Mucosa of descending colon (tissue), 3 donors: ENCODE measurements at regions not wholly inside any gene's neighbourhood (a gene's known extent, or its start where the extent isn't known, plus 50 kb on each side); places are given as distances from the start of the nearest gene placed in this dataset.

ENCODE experiments used
- ATAC-seq: fragments of 200-7000 bp; cut with Tn5 transposase; one replicate; pipeline ENCODE4 v1.9.1; 2020; ENCODE audit warnings: mild to moderate bottlenecking, moderate library complexity
- DNase-seq, 3 donors: peaks; one replicate each; pipeline ENCODE4 v3.0.0-alpha.2; 2020
- H3K36me3 ChIP-seq: fragments of 200-600 bp; one replicate; pipeline ENCODE4 v1.8.0; 2021; ENCODE audit warnings: low read depth, mild to moderate bottlenecking
- H3K4me1 ChIP-seq: fragments of 200-600 bp; one replicate; pipeline ENCODE4 v1.8.0; 2021; ENCODE audit warnings: low read depth, mild to moderate bottlenecking
- H3K4me3 ChIP-seq: fragments of 200-600 bp; one replicate; pipeline ENCODE4 v1.8.0; 2021; ENCODE audit warnings: mild to moderate bottlenecking
- H3K9me3 ChIP-seq: fragments of 200-600 bp; one replicate; pipeline ENCODE4 v1.8.0; 2021; ENCODE audit warnings: mild to moderate bottlenecking
- intact Hi-C, 2 donors: fragments of 100-400 bp; cut with DNase I in 1 of 2; cut with micrococcal nuclease in 1 of 2; formaldehyde crosslinking; loops; one replicate each; pipeline versions ENCODE4 v1.11.0 to v1.11.1; 2022; cut with DNase I, micrococcal nuclease
- TF ChIP-seq, protein P1 (sequence below): fragments of 200-600 bp; IDR thresholded peaks from one replicate; pipeline ENCODE4 v1.8.0; 2022; ENCODE audit warnings: antibody characterized with exemption, mild to moderate bottlenecking
- donor health status: DM: no; HTN: no; CAD: no; lungs with moderate emphysema.
- donor health status: DM: no; HTN: no; CAD: no.
- donor health status: DM: no; HTN: yes; CAD: no.

DNA sequence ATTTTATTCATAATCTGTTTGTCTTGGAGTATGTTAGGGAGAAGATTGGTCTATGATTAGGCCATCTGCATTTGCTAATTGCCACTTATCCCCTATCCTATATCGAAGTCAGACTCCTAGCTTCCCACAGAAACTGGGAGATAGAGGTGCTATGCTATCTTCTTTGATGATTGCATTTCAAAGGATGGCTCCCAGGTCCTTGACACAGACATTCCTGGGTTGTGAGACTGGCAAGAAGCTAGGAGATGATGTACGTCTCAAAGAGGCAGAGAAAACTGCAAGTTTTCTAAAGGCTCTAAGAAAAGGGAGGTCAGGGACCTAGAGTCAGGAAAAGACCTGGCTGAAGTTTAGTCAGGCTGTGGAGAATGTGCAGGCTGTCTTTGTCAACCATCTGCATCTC lies 1251.9 kb downstream of the PCDH17 start:
- Histone ChIP-seq H3K9me3 (peaks cover 7% of the 10 kb centered on the region), H3K36me3 (no peaks in the 10 kb centered on the region), H3K4me3 (no peak overlapping the region), H3K4me1 (no peaks in the 10 kb centered on the region)
- no peak for DNase-seq
- intact Hi-C loops = no loop called here
- no peak for ATAC-seq
- TF ChIP-seq, protein P1, sequence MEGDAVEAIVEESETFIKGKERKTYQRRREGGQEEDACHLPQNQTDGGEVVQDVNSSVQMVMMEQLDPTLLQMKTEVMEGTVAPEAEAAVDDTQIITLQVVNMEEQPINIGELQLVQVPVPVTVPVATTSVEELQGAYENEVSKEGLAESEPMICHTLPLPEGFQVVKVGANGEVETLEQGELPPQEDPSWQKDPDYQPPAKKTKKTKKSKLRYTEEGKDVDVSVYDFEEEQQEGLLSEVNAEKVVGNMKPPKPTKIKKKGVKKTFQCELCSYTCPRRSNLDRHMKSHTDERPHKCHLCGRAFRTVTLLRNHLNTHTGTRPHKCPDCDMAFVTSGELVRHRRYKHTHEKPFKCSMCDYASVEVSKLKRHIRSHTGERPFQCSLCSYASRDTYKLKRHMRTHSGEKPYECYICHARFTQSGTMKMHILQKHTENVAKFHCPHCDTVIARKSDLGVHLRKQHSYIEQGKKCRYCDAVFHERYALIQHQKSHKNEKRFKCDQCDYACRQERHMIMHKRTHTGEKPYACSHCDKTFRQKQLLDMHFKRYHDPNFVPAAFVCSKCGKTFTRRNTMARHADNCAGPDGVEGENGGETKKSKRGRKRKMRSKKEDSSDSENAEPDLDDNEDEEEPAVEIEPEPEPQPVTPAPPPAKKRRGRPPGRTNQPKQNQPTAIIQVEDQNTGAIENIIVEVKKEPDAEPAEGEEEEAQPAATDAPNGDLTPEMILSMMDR = no peak

DNA sequence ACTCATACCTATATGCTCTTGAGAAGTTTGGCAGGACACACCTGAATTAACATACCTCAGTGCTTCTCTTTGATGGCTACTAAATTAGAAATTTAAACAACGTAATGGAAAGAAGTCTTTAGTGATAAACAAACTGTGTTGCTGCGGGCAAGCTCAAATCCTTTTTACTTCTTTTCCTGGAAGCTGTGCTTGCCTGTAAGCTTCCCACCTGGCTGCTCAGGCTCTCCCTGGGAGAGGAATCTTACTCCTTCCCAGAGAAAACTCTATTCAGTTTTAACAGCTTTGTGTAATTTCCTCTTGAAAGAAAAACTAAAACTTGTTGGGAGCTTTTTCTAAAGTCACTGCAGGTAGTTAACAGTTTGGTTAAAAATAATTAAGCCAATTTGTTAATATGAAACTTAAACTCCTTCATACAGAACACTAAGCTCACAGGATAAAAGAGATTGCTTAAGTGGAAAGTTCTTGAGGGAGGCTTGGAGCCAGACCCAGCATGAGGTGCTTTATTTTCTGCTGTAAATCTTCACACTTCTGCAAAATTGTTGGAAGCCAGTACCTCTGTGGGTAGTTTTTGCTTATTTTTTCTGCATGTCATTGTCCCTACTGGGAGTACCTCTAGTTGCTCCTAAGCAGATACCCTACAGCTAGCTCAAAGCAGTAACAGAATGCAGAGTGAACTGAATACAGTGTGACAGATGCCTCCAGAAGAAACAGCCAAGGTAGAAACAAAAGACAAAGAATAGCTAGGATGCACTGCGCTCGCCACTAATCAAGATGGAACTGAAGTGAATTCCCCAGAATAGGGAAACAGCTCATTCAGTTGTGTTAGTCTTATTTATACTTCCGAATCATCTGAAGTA lies 1253.0 kb downstream of the PCDH17 start:
- Histone ChIP-seq H3K4me1 (no peaks in the 10 kb centered on the region), H3K4me3 (no peak overlapping the region), H3K36me3 (no peaks in the 10 kb centered on the region), H3K9me3 (peaks cover 7% of the 10 kb centered on the region)
- intact Hi-C loops = no loop called here
- ATAC-seq = no peak
- TF ChIP-seq, protein P1 = no peak
- no peak for DNase-seq

DNA sequence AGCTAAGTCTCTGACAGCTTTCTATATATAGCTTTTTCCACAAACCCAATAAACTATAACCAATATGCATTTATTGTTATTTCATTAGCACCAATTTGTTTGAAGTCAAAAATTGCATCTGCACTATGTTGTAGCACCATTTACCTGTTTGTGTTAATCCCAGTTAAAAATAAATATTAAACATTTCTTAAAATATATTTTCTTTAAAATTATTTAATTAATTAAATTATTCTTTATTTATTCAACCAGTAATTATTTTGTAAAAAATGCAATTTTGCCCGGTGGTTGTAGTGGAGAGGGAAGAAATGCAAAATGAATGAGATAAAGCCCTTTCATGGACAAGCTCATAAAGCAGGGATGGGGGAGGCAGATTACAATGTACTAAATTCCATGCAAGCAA lies 1257.9 kb downstream of the PCDH17 start:
- TF ChIP-seq, protein P1 = no peak
- no peaks in the 10 kb centered on the region for H3K4me1 ChIP-seq
- H3K9me3 ChIP-seq = peaks cover 7% of the 10 kb centered on the region
- H3K4me3 ChIP-seq = no peak overlapping the region
- H3K36me3 ChIP-seq = no peaks in the 10 kb centered on the region
- DNase-seq (no peak), ATAC-seq (no peak)
- intact Hi-C loops = no loop called here

DNA sequence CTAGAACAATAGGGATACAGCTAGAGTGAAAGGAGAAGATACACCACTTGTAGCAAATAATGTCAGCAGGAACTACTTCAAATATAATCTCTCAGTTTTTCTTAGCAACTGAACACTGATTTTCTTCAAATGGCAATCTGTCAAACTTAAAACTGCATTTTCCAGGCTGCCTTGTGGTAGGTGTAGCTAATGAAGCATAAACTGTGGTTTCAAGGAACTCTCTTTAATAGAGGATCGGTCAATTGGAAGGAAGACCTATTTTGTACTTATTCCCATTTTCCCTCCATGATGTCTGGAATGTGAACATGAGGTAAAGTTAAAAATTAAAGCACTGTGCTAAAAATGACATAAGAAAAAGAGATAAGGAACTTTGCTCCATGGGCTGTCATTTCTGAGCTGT lies 1261.9 kb downstream of the PCDH17 start:
- intact Hi-C loops = no loop called here
- Histone ChIP-seq H3K9me3 (no peaks in the 10 kb centered on the region), H3K36me3 (no peaks in the 10 kb centered on the region), H3K4me1 (no peaks in the 10 kb centered on the region), H3K4me3 (no peak overlapping the region)
- DNase-seq = no peak
- TF ChIP-seq, protein P1 = no peak
- ATAC-seq = no peak

- no peaks in the 10 kb centered on the region for H3K36me3 ChIP-seq
- ATAC-seq (no peak), DNase-seq (no peak)
- peaks cover 27% of the 10 kb centered on the region for H3K9me3 ChIP-seq
- TF ChIP-seq, protein P1 = no peak
- intact Hi-C loops = no loop called here
- no peaks in the 10 kb centered on the region for H3K4me1 ChIP-seq
- no peak overlapping the region for H3K4me3 ChIP-seq
Measured at GRCh38 chr13:58906329-58907007, 1257.3 kb downstream of the DIAPH3 start.
